Stimulated activated effector memory CD8-positive, alpha-beta T cell treated with anti-CD3 and anti-CD28 coated beads, Interleukin-12 subunit alpha, Interleukin-12 subunit beta, amount 100 ng/mL, for 72 hours (primary cell): ENCODE measurements at regions not wholly inside any gene's neighbourhood (a gene's known extent, or its start where the extent isn't known, plus 50 kb on each side); places are given as distances from the start of the nearest gene placed in this dataset.

Source experiments
- ATAC-seq: fragments of 150-1000 bp; cut with Tn5 transposase; 2 replicates; pipeline ENCODE4 v1.10.0; 2021
- DNase-seq, 2 donors: peaks; one replicate each; pipeline ENCODE4 v3.0.0; 2021 to 2022; ENCODE audit warnings: low spot score in 2 of 2
- H3K27ac Mint-ChIP-seq: one replicate; pipeline ENCODE4 v1.8.0; 2022; ENCODE audit warnings: mild to moderate bottlenecking, mixed read lengths
- H3K36me3 Mint-ChIP-seq: one replicate; pipeline ENCODE4 v1.8.0; 2022; ENCODE audit warnings: mild to moderate bottlenecking, mixed read lengths
- H3K4me1 Mint-ChIP-seq: one replicate; pipeline ENCODE4 v1.8.0; 2022; ENCODE audit warnings: mixed read lengths
- H3K4me3 Mint-ChIP-seq: one replicate; pipeline ENCODE4 v1.8.0; 2022; ENCODE audit warnings: mild to moderate bottlenecking, mixed read lengths
- H3K9me3 Mint-ChIP-seq: one replicate; pipeline ENCODE4 v1.8.0; 2022; ENCODE audit warnings: mixed read lengths

DNA sequence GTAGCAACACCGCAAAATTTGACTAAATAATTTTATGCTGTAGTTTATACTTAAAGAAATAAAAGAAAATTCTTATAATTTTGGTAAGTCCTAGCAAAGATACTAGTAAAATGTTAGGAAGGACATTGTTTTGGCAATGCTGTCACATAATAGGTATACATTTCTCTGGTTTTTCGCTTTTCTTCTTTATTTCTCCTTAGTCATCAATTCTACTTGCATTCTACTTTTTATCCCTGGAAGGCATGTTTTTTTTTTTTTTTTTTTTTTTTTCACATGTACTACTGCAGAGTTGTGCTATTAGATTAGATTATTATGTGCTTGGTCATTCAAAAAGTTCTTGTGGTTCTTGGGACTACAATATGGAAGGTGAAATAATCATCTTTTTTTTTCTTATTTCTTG, 1421.2 kb downstream of the SI start:
- peaks cover 9% of the 10 kb centered on the region for H3K9me3 Mint-ChIP-seq
- no peak for DNase-seq
- no peaks in the 10 kb centered on the region for H3K36me3 Mint-ChIP-seq
- no peak overlapping the region for H3K27ac Mint-ChIP-seq
- no peak for ATAC-seq
- H3K4me3 Mint-ChIP-seq, result no peak overlapping the region
- H3K4me1 Mint-ChIP-seq, result no peaks in the 10 kb centered on the region

DNA sequence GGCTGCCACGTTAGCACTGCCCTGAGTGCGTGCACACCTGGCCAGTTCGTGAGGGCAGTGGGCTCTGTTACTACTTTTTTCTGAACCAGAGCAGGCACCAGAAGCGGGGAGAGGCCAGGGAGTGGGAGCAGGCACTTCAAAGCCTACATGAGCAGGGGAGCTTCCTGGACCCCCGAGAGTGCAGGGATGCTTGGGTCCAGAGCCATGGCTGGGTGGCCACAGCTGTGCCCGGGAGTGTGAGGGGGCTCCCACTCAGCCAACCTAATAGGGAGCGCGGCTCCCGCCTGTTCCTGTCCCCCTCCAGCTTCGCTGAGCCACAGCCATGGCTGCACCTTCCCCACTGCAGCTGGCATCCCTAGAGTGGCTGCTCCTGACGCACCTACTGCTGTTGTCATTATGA, 1423.3 kb downstream of the SI start:
- DNase-seq, result no peak
- Mint-ChIP-seq H3K36me3 (no peaks in the 10 kb centered on the region), H3K4me1 (no peaks in the 10 kb centered on the region), H3K9me3 (peaks cover 13% of the 10 kb centered on the region), H3K4me3 (no peak overlapping the region), H3K27ac (no peak overlapping the region)
- ATAC-seq, result peak; percentile 11

DNA sequence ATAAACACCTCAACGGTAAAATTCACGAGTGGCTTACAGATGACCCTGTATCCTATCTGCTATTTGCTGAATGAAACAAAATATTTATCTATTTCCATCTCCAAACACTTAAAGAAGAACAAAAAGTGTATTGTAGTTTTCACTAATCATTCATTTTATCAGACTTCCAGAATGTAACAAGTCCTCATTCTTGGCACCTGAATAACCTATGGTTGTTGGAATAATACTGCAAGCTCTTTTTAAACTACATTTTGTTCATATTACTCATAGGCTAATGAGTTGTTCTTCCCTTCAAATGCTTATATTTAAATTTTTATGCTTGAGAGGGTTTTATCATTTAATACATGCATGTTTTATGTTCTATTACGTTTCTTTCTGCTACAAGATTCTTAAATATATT, 1434.1 kb downstream of the SI start:
- ATAC-seq (no peak), DNase-seq (no peak)
- Mint-ChIP-seq H3K36me3 (no peaks in the 10 kb centered on the region), H3K4me1 (no peaks in the 10 kb centered on the region), H3K9me3 (peaks cover 14% of the 10 kb centered on the region), H3K27ac (no peak overlapping the region), H3K4me3 (no peak overlapping the region)

DNA sequence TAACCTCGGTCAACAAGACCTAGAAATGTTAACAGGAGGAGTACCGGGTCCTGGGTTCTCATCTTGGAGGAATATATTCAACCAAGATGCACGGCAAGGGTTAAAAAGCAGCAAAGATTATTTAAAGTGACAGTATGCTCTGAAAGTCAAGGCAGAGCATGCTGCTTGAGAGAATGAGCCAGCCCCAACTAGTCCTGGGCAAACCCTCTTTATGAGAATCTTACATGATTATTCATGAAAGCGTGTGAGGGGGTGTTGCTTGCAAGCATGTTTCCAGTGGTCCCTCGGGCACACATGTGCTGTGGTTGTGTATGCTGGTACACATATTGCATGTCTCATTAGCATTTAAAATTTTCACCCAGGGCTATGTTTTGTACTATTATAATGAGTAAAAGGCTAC, 1445.6 kb downstream of the SI start:
- Mint-ChIP-seq H3K4me1 (no peaks in the 10 kb centered on the region), H3K27ac (no peak overlapping the region), H3K4me3 (no peak overlapping the region), H3K36me3 (no peaks in the 10 kb centered on the region), H3K9me3 (peaks cover 6% of the 10 kb centered on the region)
- no peak for DNase-seq
- ATAC-seq, result no peak

DNA sequence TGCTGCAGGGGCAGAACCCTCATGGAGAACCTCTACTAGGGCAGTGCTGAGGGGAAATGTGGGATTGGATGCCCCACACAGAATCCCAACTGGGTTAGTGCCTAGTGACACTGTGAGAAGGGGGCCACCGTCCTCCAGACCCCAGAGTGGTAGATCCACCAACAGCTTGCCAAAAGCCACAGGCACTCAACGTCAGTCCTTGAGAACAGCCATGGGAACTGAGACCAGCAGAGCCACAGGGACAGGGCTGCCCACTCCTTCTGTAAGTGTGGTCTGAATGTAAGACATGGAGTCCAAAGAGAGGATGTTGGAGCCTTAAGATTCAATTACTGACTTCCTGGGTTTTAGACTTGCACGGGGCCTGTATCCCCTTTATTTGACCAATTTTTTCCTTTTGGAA, 1451.5 kb downstream of the SI start:
- Mint-ChIP-seq H3K4me3 (no peak overlapping the region), H3K9me3 (peaks cover 14% of the 10 kb centered on the region), H3K27ac (no peak overlapping the region), H3K4me1 (no peaks in the 10 kb centered on the region), H3K36me3 (no peaks in the 10 kb centered on the region)
- ATAC-seq, result no peak
- no peak for DNase-seq

DNA sequence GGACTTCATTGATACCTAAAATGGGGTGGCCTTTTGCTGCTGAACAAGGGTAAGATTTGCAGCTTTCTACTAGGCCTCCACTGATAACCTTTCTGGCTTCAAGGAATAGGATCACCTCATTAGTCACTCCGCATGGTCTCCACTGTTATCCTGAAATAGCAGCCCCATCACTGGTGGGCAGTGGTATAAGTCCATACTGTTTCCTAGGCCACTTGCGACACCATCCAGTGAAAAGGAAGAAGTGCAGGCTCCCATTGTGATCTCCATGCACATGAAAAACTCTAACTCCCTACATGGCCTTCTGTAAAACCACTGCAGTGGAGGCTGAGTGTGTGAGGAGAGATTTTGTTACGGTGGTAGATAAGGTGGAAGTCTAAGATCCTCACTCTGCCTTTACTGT, 1455.9 kb downstream of the SI start:
- no peak for DNase-seq
- ATAC-seq, result no peak
- H3K4me1 Mint-ChIP-seq, result no peaks in the 10 kb centered on the region
- H3K4me3 Mint-ChIP-seq, result no peak overlapping the region
- H3K36me3 Mint-ChIP-seq, result no peaks in the 10 kb centered on the region
- peaks cover 12% of the 10 kb centered on the region for H3K9me3 Mint-ChIP-seq
- H3K27ac Mint-ChIP-seq, result no peak overlapping the region

DNA sequence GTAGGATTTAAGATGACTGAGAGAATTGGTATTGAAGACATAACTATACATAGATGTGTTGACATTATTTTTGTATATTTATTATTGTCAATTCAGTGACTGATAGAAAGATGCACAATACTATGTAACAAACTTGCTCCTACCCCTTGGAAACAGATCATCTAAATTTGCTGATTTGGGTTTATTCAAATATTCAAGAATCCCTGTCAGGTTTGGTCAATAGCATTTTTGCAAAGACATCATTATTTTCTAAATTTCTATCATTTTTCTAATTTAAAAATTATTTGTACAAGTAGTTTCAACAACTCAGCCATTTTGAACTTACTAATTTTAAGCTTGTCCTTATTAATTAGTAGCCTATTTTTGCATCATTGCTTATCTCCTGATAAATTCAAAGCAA, 1463.4 kb downstream of the SI start:
- Mint-ChIP-seq H3K9me3 (peaks cover 8% of the 10 kb centered on the region), H3K4me1 (no peaks in the 10 kb centered on the region), H3K36me3 (no peaks in the 10 kb centered on the region), H3K4me3 (no peak overlapping the region), H3K27ac (no peak overlapping the region)
- ATAC-seq, result no peak
- DNase-seq, result no peak

DNA sequence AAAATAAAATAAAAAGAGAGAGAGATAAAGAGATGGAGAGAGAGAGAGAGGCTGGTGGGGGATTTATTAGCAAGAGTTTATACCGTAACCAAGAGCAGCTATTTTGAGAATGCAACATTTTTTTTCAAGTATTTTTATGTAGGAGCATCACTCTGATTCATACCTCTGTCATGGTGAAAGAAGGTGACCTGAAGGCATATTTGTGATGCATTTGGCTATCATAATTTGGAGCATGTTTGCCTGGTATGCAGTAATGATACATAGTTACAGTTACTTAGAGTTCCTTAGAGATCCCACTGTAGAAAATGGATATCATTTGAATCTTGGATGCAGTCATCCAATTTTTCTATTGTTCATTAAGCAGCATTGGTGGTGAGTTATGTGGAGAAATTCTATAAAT, 1472.4 kb downstream of the SI start:
- no peak overlapping the region for H3K27ac Mint-ChIP-seq
- H3K4me1 Mint-ChIP-seq, result no peaks in the 10 kb centered on the region
- H3K36me3 Mint-ChIP-seq, result no peaks in the 10 kb centered on the region
- H3K9me3 Mint-ChIP-seq, result peaks cover 8% of the 10 kb centered on the region
- DNase-seq, result no peak
- no peak for ATAC-seq
- no peak overlapping the region for H3K4me3 Mint-ChIP-seq

DNA sequence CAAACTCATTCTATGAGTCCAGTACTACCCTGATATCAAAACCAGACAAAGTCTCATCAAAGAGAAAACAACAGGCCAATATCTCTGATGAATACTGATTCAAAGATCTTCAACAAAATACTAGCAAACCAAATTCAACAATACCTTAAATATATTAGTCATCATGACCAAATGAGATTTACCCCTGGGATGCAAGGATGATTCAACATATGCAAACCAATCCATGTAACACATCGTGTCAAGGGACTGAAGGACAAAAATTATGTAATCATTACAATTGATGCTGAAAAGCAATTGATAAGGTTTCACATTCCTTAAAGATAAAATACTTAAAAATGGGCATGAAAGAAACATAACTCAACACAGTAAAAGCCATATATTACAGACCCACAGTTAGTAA, 1476.9 kb downstream of the SI start:
- ATAC-seq, result no peak
- peaks cover 12% of the 10 kb centered on the region for H3K9me3 Mint-ChIP-seq
- no peak for DNase-seq

DNA sequence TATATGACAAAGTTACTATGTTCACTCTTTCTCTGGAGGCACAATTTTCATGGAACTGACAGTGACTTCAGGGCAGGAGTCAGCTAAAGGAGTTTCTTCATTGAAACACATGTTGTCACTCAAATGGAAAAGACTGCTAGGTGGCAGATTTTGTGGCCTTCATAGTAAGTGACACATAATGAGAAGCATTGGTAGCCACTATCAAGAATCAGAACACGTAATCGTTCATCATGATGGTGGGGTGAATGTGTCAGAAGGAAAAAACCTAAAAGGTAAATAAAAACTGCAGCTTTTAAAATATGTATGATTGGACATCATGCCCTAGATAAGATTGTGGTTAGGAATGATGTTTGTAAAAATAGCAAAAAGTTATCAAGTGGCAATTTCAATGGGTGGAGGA, 1491.0 kb downstream of the SI start:
- Mint-ChIP-seq H3K27ac (no peak overlapping the region), H3K9me3 (peaks cover 15% of the 10 kb centered on the region), H3K4me1 (no peaks in the 10 kb centered on the region), H3K36me3 (no peaks in the 10 kb centered on the region), H3K4me3 (no peak overlapping the region)
- ATAC-seq, result no peak
- DNase-seq, result no peak

More for the DNA sequence above, 1476.9 kb downstream of the SI start:
- H3K4me3 Mint-ChIP-seq, result no peak overlapping the region
- no peak overlapping the region for H3K27ac Mint-ChIP-seq
- H3K4me1 Mint-ChIP-seq, result no peaks in the 10 kb centered on the region
- no peaks in the 10 kb centered on the region for H3K36me3 Mint-ChIP-seq

DNA sequence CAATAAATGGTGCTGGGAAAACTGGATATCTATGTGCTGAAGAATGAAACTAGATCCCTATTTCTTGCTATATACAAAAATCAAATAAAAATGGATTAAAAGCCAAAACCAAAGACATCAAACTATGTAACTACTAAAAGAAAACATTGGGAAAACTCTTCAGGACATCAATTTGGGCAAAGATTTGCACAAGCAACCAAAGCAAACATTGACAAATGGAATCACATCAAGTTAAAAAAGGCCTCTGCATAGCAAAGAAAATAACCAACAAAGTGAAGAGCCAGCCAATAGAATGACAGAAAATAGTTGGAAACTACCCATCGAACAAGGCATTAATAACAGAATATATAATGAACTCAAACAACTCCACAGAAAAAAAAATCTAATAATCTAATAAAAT, 1495.3 kb downstream of the SI start:
- no peak overlapping the region for H3K4me3 Mint-ChIP-seq
- no peaks in the 10 kb centered on the region for H3K4me1 Mint-ChIP-seq
- H3K9me3 Mint-ChIP-seq, result peaks cover 14% of the 10 kb centered on the region
- DNase-seq (no peak), ATAC-seq (no peak)
- no peaks in the 10 kb centered on the region for H3K36me3 Mint-ChIP-seq
- H3K27ac Mint-ChIP-seq, result no peak overlapping the region

DNA sequence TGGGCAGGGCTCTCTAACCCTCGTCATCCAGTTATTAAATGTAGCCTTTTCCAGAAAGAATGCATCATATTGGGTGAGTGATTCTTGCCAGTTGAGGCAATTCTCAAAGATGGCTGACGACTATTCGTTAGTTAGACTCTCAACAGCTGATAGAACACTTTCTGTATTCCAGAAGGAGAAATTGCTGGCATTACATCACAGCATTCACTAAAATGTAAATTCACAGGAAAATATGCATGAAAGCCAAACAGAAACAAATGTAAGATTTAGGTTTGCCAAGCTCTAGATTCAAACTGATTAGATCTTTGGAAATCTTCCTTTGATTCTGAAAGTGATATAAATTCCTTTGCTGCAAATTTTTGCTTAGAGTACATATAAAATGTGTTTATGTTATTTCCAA, 1501.0 kb downstream of the SI start:
- H3K4me1 Mint-ChIP-seq, result no peaks in the 10 kb centered on the region
- no peak for DNase-seq
- peaks cover 12% of the 10 kb centered on the region for H3K9me3 Mint-ChIP-seq
- no peaks in the 10 kb centered on the region for H3K36me3 Mint-ChIP-seq
- H3K4me3 Mint-ChIP-seq, result no peak overlapping the region
- no peak for ATAC-seq
- H3K27ac Mint-ChIP-seq, result no peak overlapping the region

DNA sequence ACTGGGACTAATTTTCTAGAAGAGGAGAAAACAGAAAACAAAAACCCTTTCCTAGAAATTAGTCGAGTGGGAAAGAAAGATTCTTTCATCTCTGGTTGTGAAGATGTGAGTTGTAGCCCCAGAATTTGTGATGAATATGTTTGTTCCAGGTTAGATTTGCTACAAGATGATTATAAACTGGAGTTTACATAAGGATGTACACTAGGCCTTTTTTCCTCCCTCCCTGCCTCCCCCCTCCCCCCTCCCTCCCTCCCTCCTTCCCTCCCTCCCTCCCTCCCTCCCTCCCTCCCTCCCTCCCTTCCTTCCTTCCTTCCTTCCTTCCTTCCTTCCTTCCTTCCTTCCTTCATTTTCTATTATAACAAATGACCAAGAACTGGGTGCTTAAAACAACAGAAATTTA, 1502.0 kb downstream of the SI start:
- H3K4me1 Mint-ChIP-seq, result no peaks in the 10 kb centered on the region
- H3K4me3 Mint-ChIP-seq, result no peak overlapping the region
- ATAC-seq, result no peak
- peaks cover 15% of the 10 kb centered on the region for H3K9me3 Mint-ChIP-seq
- no peak overlapping the region for H3K27ac Mint-ChIP-seq
- no peak for DNase-seq
- no peaks in the 10 kb centered on the region for H3K36me3 Mint-ChIP-seq

DNA sequence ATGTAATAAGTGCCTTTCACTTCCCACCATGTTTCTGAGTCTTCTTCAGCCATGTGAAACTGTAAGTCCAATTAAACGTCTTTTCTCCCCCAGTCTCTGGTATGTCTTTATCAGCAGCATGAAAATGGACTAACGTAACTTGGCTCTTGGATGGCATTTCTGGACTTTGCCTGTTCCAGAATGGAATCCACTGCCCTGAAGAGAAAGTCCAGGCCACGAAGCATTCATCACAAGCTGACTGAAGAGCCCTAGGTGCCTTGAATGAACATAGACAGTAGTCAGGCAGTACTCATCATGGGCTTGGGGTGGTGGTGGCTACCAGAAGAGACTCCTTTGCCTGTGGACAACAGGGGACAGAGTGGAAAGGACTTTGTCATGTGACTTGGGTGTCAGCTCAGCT, 1505.0 kb downstream of the SI start:
- Mint-ChIP-seq H3K4me1 (no peaks in the 10 kb centered on the region), H3K27ac (no peak overlapping the region), H3K9me3 (peaks cover 22% of the 10 kb centered on the region), H3K36me3 (no peaks in the 10 kb centered on the region), H3K4me3 (no peak overlapping the region)
- no peak for DNase-seq
- no peak for ATAC-seq

DNA sequence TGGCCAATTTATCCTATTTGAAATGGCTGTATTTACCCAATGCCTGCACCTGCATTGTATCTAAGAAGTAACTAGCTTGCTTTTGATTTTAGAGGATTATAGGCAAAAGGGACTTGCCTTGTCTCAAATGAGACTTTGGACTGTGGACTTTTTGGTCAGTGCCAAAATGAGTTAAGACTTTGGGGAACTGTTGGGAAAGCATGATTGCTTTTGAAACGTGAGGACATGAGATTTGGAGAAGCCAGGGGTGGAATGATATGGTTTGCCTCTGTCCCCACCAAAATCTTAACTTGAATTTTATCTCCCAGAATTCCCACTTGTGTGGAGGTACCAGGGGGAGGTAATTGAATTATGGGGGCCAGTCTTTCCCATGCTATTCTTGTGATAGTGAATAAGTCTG, 1505.4 kb downstream of the SI start:
- ATAC-seq, result no peak
- Mint-ChIP-seq H3K36me3 (no peaks in the 10 kb centered on the region), H3K9me3 (peaks cover 22% of the 10 kb centered on the region), H3K4me3 (no peak overlapping the region), H3K27ac (no peak overlapping the region), H3K4me1 (no peaks in the 10 kb centered on the region)
- no peak for DNase-seq

DNA sequence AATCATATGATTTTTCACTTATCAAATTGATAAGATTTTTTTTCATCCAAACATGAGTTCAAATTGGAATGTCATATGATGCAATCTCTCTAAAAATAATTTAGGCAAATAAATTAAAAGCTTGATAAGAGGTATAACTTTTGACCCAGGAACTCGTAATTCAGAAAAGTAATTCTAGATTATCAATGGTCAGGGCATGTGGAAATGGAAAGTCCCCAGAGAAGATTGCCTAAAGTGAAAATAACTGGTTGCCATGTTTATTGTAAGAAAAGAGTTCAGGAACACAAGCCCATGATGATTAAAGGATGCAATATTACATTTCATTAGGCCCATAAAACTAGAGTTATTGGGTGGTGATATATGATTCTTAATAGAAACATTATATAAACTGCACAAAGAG, 1514.8 kb downstream of the SI start:
- no peak overlapping the region for H3K4me3 Mint-ChIP-seq
- H3K9me3 Mint-ChIP-seq, result peaks cover 8% of the 10 kb centered on the region
- ATAC-seq (no peak), DNase-seq (no peak)
- no peak overlapping the region for H3K27ac Mint-ChIP-seq
- H3K36me3 Mint-ChIP-seq, result no peaks in the 10 kb centered on the region
- no peaks in the 10 kb centered on the region for H3K4me1 Mint-ChIP-seq

DNA sequence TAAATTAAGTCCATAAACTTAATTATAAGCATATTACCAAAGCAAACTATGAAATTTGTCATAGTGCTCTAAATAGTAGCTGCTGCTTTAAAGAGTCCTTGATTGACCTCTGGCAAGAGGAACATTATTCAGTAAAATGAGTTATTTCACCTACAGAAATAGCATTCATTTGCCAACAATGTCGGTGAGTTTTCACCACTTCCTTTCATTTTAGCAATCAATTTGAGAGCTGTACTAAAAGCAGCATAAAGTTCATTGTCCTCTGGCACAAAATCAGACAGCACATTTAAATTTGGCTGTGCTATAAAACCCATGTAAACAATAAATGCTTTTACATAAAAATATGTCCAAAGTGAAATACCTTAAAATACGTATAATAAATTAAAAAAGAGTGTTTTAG, 1515.7 kb downstream of the SI start:
- H3K9me3 Mint-ChIP-seq, result peaks cover 6% of the 10 kb centered on the region
- no peak for DNase-seq
- H3K27ac Mint-ChIP-seq, result no peak overlapping the region
- H3K4me1 Mint-ChIP-seq, result no peaks in the 10 kb centered on the region
- no peaks in the 10 kb centered on the region for H3K36me3 Mint-ChIP-seq
- no peak for ATAC-seq
- no peak overlapping the region for H3K4me3 Mint-ChIP-seq
